Uterus (tissue), 2 donors: ENCODE measurements at regions not wholly inside any gene's neighbourhood (a gene's known extent, or its start where the extent isn't known, plus 50 kb on each side); places are given as distances from the start of the nearest gene placed in this dataset.

Experiments
- CTCF ChIP-seq, 4 experiments: fragments of 200-600 bp in 2 of 4; fragments of 450-650 bp in 2 of 4; sonication (generic) in 2 of 4; IDR thresholded peaks; one replicate each; pipeline ENCODE4 v1.5.1; 2016 to 2019; ENCODE audit warnings: antibody characterized with exemption in 4 of 4, mild to moderate bottlenecking in 2 of 4, moderate library complexity in 1 of 4
- POLR2A ChIP-seq, 2 donors: fragments of 450-650 bp; IDR thresholded peaks; one replicate each; pipeline ENCODE4 v1.6.1; 2016; ENCODE audit warnings: antibody characterized with exemption in 2 of 2, mild to moderate bottlenecking in 1 of 2, moderate library complexity in 1 of 2

GRCh38 chr7:106736123-106736507 is 75.2 kb upstream of the CCDC71L start:
- TF ChIP-seq POLR2A (IDR thresholded peaks at IDR 0.05), result no peak
- TF ChIP-seq CTCF (IDR thresholded peaks at IDR 0.05), result no peak
